Gastrocnemius medialis (tissue), 4 donors: ENCODE measurements at regions not wholly inside any gene's neighbourhood (a gene's known extent, or its start where the extent isn't known, plus 50 kb on each side); places are given as distances from the start of the nearest gene placed in this dataset.

ENCODE experiments used
- CTCF ChIP-seq, 5 experiments: fragments of 450-650 bp in 3 of 5; fragments of 200-600 bp in 2 of 5; sonication (generic) in 2 of 5; IDR thresholded peaks in 4 of 5; conservative IDR thresholded peaks in 1 of 5; 1 replicate in 4 of 5; 2 replicates in 1 of 5; pipeline ENCODE4 v1.5.1; 2016 to 2019; ENCODE audit warnings: antibody characterized with exemption in 5 of 5, mild to moderate bottlenecking in 3 of 5, moderate library complexity in 3 of 5
- POLR2A ChIP-seq, 2 donors: fragments of 450-650 bp; IDR thresholded peaks; one replicate each; pipeline ENCODE4 v1.6.1; 2017; ENCODE audit warnings: antibody characterized with exemption in 2 of 2, mild to moderate bottlenecking in 2 of 2, moderate library complexity in 2 of 2

- no peak for TF ChIP-seq CTCF (IDR thresholded peaks at IDR 0.05 in 4 of 5, conservative IDR thresholded peaks at IDR 0.05 in 1 of 5)
- TF ChIP-seq POLR2A (IDR thresholded peaks at IDR 0.05), result no peak
Observed at GRCh38 chr2:242035858-242036652, 166.5 kb downstream of the RTP5 start.
